ENCODE measurements at regions not wholly inside any gene's neighbourhood (a gene's known extent, or its start where the extent isn't known, plus 50 kb on each side); places are given as distances from the start of the nearest gene placed in this dataset.

GRCh38 chr9:32875748-32876147, 92.4 kb downstream of the TMEM215 start:
- peaks cover 8% of the 10 kb centered on the region; the same call in 1 of the 2 replicates for H3K27me3 Mint-ChIP-seq (ENCODE audit: insufficient read depth)
- H3K36me3 Mint-ChIP-seq (ENCODE audit: low read depth): no peaks in the 10 kb centered on the region
- no peak for DNase-seq
- H3K27ac Mint-ChIP-seq: no peak overlapping the region
- no peaks in the 10 kb centered on the region for H3K9me3 Mint-ChIP-seq
- no peak for TF ChIP-seq CTCF (IDR thresholded peaks at IDR 0.05)
- H3K4me3 Mint-ChIP-seq: no peak overlapping the region
- no peaks in the 10 kb centered on the region for H3K4me1 Mint-ChIP-seq (ENCODE audit: low read depth)

- no peaks in the 10 kb centered on the region for H3K36me3 Mint-ChIP-seq (ENCODE audit: low read depth)
- H3K27me3 Mint-ChIP-seq (ENCODE audit: insufficient read depth): peaks cover 4% of the 10 kb centered on the region
- no peak overlapping the region for H3K27ac Mint-ChIP-seq
- no peak overlapping the region for H3K4me3 Mint-ChIP-seq
- H3K9me3 Mint-ChIP-seq: no peaks in the 10 kb centered on the region
- no peaks in the 10 kb centered on the region for H3K4me1 Mint-ChIP-seq (ENCODE audit: low read depth)
- no peak for DNase-seq
- no peak for TF ChIP-seq CTCF (IDR thresholded peaks at IDR 0.05)
Measured at GRCh38 chr9:32877103-32877502, 93.8 kb downstream of the TMEM215 start.

- no peak overlapping the region for H3K27ac Mint-ChIP-seq
- TF ChIP-seq CTCF (IDR thresholded peaks at IDR 0.05): no peak
- H3K36me3 Mint-ChIP-seq (ENCODE audit: low read depth): no peaks in the 10 kb centered on the region
- H3K27me3 Mint-ChIP-seq (ENCODE audit: insufficient read depth): peaks cover 4% of the 10 kb centered on the region
- no peaks in the 10 kb centered on the region for H3K9me3 Mint-ChIP-seq
- H3K4me1 Mint-ChIP-seq (ENCODE audit: low read depth): no peaks in the 10 kb centered on the region
- DNase-seq: no peak
- H3K4me3 Mint-ChIP-seq: no peak overlapping the region
Measured at GRCh38 chr9:32877639-32878217, 94.4 kb downstream of the TMEM215 start.

GRCh38 chr9:32879335-32879734, 96.0 kb downstream of the TMEM215 start:
- Mint-ChIP-seq H3K36me3 (ENCODE audit: low read depth) (no peaks in the 10 kb centered on the region), H3K27ac (no peak overlapping the region), H3K9me3 (no peaks in the 10 kb centered on the region), H3K27me3 (ENCODE audit: insufficient read depth) (peaks cover 4% of the 10 kb centered on the region), H3K4me1 (ENCODE audit: low read depth) (no peaks in the 10 kb centered on the region), H3K4me3 (no peak overlapping the region)
- no peak for DNase-seq
- TF ChIP-seq CTCF (IDR thresholded peaks at IDR 0.05): no peak

- no peaks in the 10 kb centered on the region for H3K36me3 Mint-ChIP-seq (ENCODE audit: low read depth)
- peaks cover 5% of the 10 kb centered on the region for H3K27me3 Mint-ChIP-seq (ENCODE audit: insufficient read depth)
- DNase-seq: no peak
- H3K4me3 Mint-ChIP-seq: no peak overlapping the region
- TF ChIP-seq CTCF (IDR thresholded peaks at IDR 0.05): no peak
- no peaks in the 10 kb centered on the region for H3K4me1 Mint-ChIP-seq (ENCODE audit: low read depth)
- H3K9me3 Mint-ChIP-seq: no peaks in the 10 kb centered on the region
- H3K27ac Mint-ChIP-seq: no peak overlapping the region
Measured at GRCh38 chr9:32881948-32882347, 98.6 kb downstream of the TMEM215 start.

GRCh38 chr9:32882705-32883104, 99.4 kb downstream of the TMEM215 start:
- Mint-ChIP-seq H3K9me3 (no peaks in the 10 kb centered on the region), H3K4me3 (no peak overlapping the region), H3K4me1 (ENCODE audit: low read depth) (no peaks in the 10 kb centered on the region), H3K36me3 (ENCODE audit: low read depth) (no peaks in the 10 kb centered on the region), H3K27ac (no peak overlapping the region), H3K27me3 (ENCODE audit: insufficient read depth) (peaks cover 4% of the 10 kb centered on the region)
- no peak for DNase-seq
- TF ChIP-seq CTCF (IDR thresholded peaks at IDR 0.05): no peak

Measured in HFFc6 (cell line).